ENCODE measurements at regions not wholly inside any gene's neighbourhood (a gene's known extent, or its start where the extent isn't known, plus 50 kb on each side); places are given as distances from the start of the nearest gene placed in this dataset.

- Histone ChIP-seq H3K79me2 (replicated peaks; ENCODE audit: insufficient read depth) (no peaks in the 10 kb centered on the region), H3F3A (replicated peaks; ENCODE audit: low read depth) (no peaks in the 10 kb centered on the region), H3K36me3 (ENCODE audit: insufficient read depth) (no peaks in the 10 kb centered on the region), H3K4me3 (no peak overlapping the region), H4K20me1 (replicated peaks; ENCODE audit: insufficient read depth) (no peaks in the 10 kb centered on the region), H3K9me2 (ENCODE audit: insufficient read depth) (peaks cover 17% of the 10 kb centered on the region), H2AFZ (no peak overlapping the region), H3K27ac (ENCODE audit: low read depth) (no peak overlapping the region), H3K27me3 (ENCODE audit: insufficient read depth) (no peaks in the 10 kb centered on the region), H3K4me1 (ENCODE audit: insufficient read depth) (no peaks in the 10 kb centered on the region), H3K4me2 (no peak overlapping the region)
- H3K27ac Mint-ChIP-seq: no peak overlapping the region
- DNase-seq (ENCODE audit: low spot score) (no peak), ATAC-seq (no peak; the same call in 2 of the 3 replicates)
- no peaks in the 10 kb centered on the region for H3K36me3 Mint-ChIP-seq (ENCODE audit: low read depth)
- TF ChIP-seq ETS1 (IDR thresholded peaks at IDR 0.05) (no peak), JUNB (IDR thresholded peaks at IDR 0.05; ENCODE audit: unreplicated experiment) (no peak), EZH2 (IDR thresholded peaks at IDR 0.05; ENCODE audit: low read depth, unreplicated experiment) (no peak)
- H3K27me3 Mint-ChIP-seq (ENCODE audit: insufficient read depth, low read depth, poor library complexity): no peaks in the 10 kb centered on the region
- no peak overlapping the region for H3K4me3 Mint-ChIP-seq
- H3K4me1 Mint-ChIP-seq: peaks cover 13% of the 10 kb centered on the region
- no peaks in the 10 kb centered on the region for H3K9me3 Mint-ChIP-seq
These were observed 491.7 kb downstream of the DHX35 start for GRCh38 chr20:39453890-39454289.

GRCh38 chr20:39452583-39453340 lies 490.6 kb downstream of the DHX35 start:
- ATAC-seq (no peak), DNase-seq (ENCODE audit: low spot score) (no peak)
- no peak overlapping the region for H3K4me2 ChIP-seq
- no peaks in the 10 kb centered on the region for H3F3A ChIP-seq (replicated peaks; ENCODE audit: low read depth)
- H3K4me1 ChIP-seq (ENCODE audit: insufficient read depth): no peaks in the 10 kb centered on the region
- no peaks in the 10 kb centered on the region for H4K20me1 ChIP-seq (replicated peaks; ENCODE audit: insufficient read depth)
- Mint-ChIP-seq H3K36me3 (ENCODE audit: low read depth) (no peaks in the 10 kb centered on the region), H3K9me3 (no peaks in the 10 kb centered on the region), H3K27ac (no peak overlapping the region), H3K4me3 (no peak overlapping the region), H3K4me1 (peaks cover 13% of the 10 kb centered on the region), H3K27me3 (ENCODE audit: insufficient read depth, low read depth, poor library complexity) (no peaks in the 10 kb centered on the region)
- H3K36me3 ChIP-seq (ENCODE audit: insufficient read depth): no peaks in the 10 kb centered on the region
- H3K27me3 ChIP-seq (ENCODE audit: insufficient read depth): no peaks in the 10 kb centered on the region
- peak overlapping the region; percentile 38 for H2AFZ ChIP-seq
- no peak overlapping the region for H3K27ac ChIP-seq (ENCODE audit: low read depth)
- peaks cover 11% of the 10 kb centered on the region for H3K9me2 ChIP-seq (ENCODE audit: insufficient read depth)
- no peak overlapping the region for H3K4me3 ChIP-seq
- H3K79me2 ChIP-seq (replicated peaks; ENCODE audit: insufficient read depth): no peaks in the 10 kb centered on the region
- TF ChIP-seq EZH2phosphoT487 (IDR thresholded peaks at IDR 0.05; ENCODE audit: unreplicated experiment): no peak
- no peak for TF ChIP-seq ZNF462 (CRISPR knock-in tag; IDR thresholded peaks at IDR 0.05)
- TF ChIP-seq STAT1 (IDR thresholded peaks at IDR 0.05; ENCODE audit: unreplicated experiment): no peak
- no peak for TF ChIP-seq JUNB (IDR thresholded peaks at IDR 0.05; ENCODE audit: unreplicated experiment)
- TF ChIP-seq ZNF114 (CRISPR knock-in tag; IDR thresholded peaks at IDR 0.05): no peak
- TF ChIP-seq CTCF (conservative IDR thresholded peaks at IDR 0.05; ENCODE audit: low read depth in 2 of 2): no peak
- no peak for TF ChIP-seq ETS1 (IDR thresholded peaks at IDR 0.05)
- TF ChIP-seq CREB1 (CRISPR knock-in tag; IDR thresholded peaks at IDR 0.05; ENCODE audit: low read depth): no peak
- no peak for TF ChIP-seq POLR2AphosphoS5 (IDR thresholded peaks at IDR 0.05; ENCODE audit: low read depth)
